Activated naive CD8-positive, alpha-beta T cell treated with anti-CD3 and anti-CD28 coated beads for 36 hours (primary cell): ENCODE measurements at regions not wholly inside any gene's neighbourhood (a gene's known extent, or its start where the extent isn't known, plus 50 kb on each side); places are given as distances from the start of the nearest gene placed in this dataset.
"Not testable (repeated sequence)": the region's sequence is repeated elsewhere in the genome, so short reads cannot be mapped to it uniquely, and the experiment has no call there.

Source experiments
- DNase-seq: peaks from one replicate; pipeline ENCODE4 v3.0.0; 2021
- H3K27ac Mint-ChIP-seq: one replicate; pipeline ENCODE4 v1.8.0; 2022; ENCODE audit warnings: mild to moderate bottlenecking, moderate library complexity, mixed read lengths
- H3K27me3 Mint-ChIP-seq: one replicate; pipeline ENCODE4 v1.8.0; 2022; ENCODE audit warnings: mild to moderate bottlenecking, mixed read lengths
- H3K36me3 Mint-ChIP-seq: one replicate; pipeline ENCODE4 v1.8.0; 2021; ENCODE audit warnings: mild to moderate bottlenecking, mixed read lengths
- H3K4me1 Mint-ChIP-seq: one replicate; pipeline ENCODE4 v1.8.0; 2021; ENCODE audit warnings: mixed read lengths
- H3K4me3 Mint-ChIP-seq: one replicate; pipeline ENCODE4 v1.8.0; 2022; ENCODE audit warnings: mild to moderate bottlenecking, moderate library complexity, mixed read lengths
- H3K9me3 Mint-ChIP-seq: one replicate; pipeline ENCODE4 v1.8.0; 2022; ENCODE audit warnings: mixed read lengths

DNA sequence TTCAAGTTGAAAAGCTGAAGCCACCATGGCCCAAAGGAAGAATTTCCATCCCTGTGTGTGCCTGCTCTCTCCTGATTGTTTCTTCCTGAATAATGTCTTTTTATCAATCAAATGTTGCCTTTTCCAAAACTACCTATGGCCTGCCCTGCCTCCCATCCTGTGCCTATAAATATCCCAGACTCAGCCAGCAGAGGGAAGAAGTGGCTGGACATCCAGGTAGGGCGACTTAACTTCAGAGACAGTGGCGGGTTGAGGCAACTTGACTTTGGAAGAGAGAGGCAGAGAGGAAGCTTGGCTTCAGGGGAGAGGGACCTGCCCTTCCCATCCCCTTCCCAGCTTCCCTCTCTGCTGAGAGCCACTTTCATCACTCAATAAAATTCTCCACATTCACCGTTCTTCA lies 133.0 kb downstream of the LCA5 start:
- Mint-ChIP-seq H3K36me3 (no peaks in the 10 kb centered on the region), H3K27ac (no peak overlapping the region), H3K4me1 (no peaks in the 10 kb centered on the region), H3K4me3 (no peak overlapping the region), H3K27me3 (no peaks in the 10 kb centered on the region), H3K9me3 (no peaks in the 10 kb centered on the region)
- no peak for DNase-seq

DNA sequence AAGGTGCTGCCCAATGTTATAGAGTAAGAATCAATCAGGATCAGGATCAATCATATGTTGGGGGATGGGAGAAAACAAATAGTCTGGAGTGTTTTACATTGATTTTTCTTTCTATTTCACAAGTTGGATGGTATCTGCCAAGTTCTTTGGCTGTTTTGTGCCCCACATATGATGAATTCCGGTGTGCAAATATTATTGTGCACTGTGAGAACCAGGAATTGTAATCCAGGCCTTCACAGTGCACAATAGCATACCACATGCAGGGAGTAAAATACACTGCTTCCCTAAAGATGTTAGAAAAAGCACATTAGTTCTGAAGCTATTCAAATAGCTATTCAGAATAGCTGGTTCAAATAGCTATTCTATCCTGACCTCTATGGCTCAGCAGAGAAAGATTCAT lies 133.7 kb downstream of the LCA5 start:
- Mint-ChIP-seq H3K9me3 (no peaks in the 10 kb centered on the region), H3K27me3 (no peaks in the 10 kb centered on the region), H3K27ac (no peak overlapping the region), H3K4me3 (no peak overlapping the region), H3K4me1 (no peaks in the 10 kb centered on the region), H3K36me3 (no peaks in the 10 kb centered on the region)
- DNase-seq: no peak

DNA sequence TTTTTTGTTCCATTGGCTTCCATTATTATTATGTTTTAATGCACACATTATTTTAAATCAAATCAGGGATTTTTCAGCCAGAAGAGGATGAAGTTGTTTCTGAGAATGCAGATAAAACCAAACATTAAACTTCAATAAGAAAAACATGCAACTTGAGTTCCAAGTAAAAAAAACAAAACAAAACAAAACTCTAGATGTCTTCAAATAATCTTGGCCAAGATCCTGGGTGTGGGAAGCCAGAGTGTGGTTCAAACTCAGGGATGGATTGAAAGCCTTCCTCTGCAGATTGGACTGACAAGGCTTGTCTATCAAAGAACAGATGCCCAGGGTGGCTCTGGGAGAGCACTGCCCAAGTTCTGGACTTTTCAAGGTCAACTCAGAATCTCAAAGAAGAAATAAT lies 134.1 kb downstream of the LCA5 start:
- no peaks in the 10 kb centered on the region for H3K9me3 Mint-ChIP-seq
- no peak for DNase-seq
- no peak overlapping the region for H3K4me3 Mint-ChIP-seq
- no peaks in the 10 kb centered on the region for H3K4me1 Mint-ChIP-seq
- H3K27me3 Mint-ChIP-seq: no peaks in the 10 kb centered on the region
- no peaks in the 10 kb centered on the region for H3K36me3 Mint-ChIP-seq
- no peak overlapping the region for H3K27ac Mint-ChIP-seq

DNA sequence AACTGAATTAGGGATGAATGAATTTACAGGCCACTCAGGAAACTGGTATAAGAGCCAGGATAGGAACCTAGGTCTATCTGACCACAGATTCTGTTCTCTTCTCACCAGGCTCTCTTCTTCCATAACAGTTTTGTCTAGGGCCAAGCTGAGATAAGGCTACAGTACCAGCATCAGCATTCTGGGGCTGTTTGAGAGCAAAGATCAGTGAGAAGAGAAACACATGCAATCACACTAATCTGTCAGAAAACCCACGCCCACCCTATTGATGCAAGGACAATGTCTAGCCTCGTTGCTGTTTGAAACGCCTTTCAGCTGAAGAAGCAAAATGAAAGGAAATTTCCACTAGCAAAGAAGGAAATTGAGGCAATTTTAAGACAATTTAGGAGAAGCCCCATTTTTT lies 137.7 kb downstream of the LCA5 start:
- Mint-ChIP-seq H3K27ac (no peak overlapping the region), H3K4me1 (no peaks in the 10 kb centered on the region), H3K4me3 (no peak overlapping the region), H3K36me3 (no peaks in the 10 kb centered on the region), H3K27me3 (no peaks in the 10 kb centered on the region), H3K9me3 (no peaks in the 10 kb centered on the region)
- no peak for DNase-seq

DNA sequence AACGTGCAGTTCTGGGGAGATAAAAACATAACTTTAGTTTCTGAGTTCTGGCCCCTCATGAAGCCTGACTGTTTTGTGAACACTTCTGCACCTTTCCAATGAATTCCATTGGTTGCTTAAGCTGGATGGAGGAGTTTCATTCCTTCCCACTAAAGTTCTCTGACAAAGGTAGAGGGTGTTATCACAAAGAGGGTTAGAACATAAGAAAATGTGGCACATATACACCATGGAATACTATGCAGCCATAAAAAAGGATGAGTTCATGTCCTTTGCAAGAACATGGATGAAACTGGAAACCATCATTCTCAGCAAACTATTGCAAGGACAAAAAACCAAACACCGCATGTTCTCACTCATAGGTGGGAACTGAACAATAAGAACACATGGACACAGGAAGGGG lies 138.6 kb downstream of the LCA5 start:
- not testable (repeated sequence) for H3K27ac Mint-ChIP-seq, H3K4me3 Mint-ChIP-seq, DNase-seq, H3K9me3 Mint-ChIP-seq, H3K4me1 Mint-ChIP-seq, H3K27me3 Mint-ChIP-seq, H3K36me3 Mint-ChIP-seq

DNA sequence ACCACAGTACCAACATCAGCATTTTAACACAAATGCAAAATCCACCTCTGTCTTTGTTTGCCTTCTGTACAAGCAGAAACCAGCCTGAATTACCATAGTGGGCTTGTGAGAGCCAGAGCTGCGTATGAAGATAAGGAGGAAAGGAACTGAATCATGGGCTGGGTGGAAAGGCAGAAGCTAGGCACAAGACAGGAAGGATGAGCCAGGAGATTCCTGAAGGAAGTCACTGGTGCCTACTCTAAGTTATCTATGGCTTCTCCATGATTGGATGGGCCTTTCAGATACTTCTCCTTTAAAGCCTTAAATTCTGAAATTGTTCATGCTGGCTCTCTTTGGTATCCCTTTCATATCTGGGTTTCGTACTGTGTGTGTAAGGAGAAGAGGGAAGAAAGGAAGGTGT lies 140.6 kb downstream of the LCA5 start:
- no peak overlapping the region for H3K27ac Mint-ChIP-seq
- peaks cover 2% of the 10 kb centered on the region for H3K36me3 Mint-ChIP-seq
- H3K4me1 Mint-ChIP-seq: no peaks in the 10 kb centered on the region

DNA sequence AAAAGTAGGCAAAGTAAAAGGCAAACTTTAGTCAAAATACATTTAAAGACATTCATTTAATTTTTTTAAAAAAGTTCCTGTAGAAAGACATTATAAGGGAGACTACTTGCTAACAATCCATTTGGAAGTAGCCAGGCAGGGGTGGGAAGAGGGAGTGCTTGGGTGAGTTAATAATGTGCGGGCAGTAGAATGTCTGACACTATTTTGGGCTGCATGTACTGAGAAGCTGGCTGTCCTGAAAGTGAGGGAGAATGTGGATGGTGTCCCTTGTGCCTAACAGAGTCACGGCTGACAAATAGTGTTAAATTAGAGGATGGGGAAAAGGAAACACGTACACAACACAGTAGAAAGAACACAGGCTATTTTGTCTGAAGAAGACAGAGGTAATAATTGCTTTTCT lies 142.5 kb downstream of the LCA5 start:
- no peak for DNase-seq
- Mint-ChIP-seq H3K27me3 (no peaks in the 10 kb centered on the region), H3K4me3 (no peak overlapping the region), H3K4me1 (no peaks in the 10 kb centered on the region), H3K27ac (no peak overlapping the region), H3K36me3 (peaks cover 2% of the 10 kb centered on the region), H3K9me3 (peaks cover 2% of the 10 kb centered on the region)

More for the DNA sequence above, 140.6 kb downstream of the LCA5 start:
- no peak for DNase-seq
- Mint-ChIP-seq H3K9me3 (peaks cover 2% of the 10 kb centered on the region), H3K4me3 (no peak overlapping the region), H3K27me3 (no peaks in the 10 kb centered on the region)

DNA sequence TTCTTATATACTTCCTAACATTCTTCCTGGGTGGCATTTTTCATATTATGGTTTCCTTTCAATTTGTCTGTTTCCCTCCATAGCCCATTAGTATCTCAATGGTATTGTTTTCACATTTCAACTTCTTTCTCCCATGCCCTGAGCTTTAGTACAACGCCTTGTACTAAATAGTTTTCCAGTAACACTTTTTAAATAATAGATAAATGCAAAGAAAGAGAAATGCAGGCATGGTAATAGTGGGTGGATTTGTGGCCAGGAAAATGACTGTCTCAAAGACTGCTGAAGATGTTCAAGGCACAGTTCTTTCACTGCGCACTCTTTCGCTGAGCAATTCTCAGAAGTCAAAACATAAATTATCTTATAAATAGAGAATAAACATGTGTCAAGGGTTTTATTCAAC lies 145.1 kb downstream of the LCA5 start:
- Mint-ChIP-seq H3K36me3 (peaks cover 2% of the 10 kb centered on the region), H3K27ac (no peak overlapping the region), H3K9me3 (peaks cover 2% of the 10 kb centered on the region), H3K4me3 (no peak overlapping the region), H3K4me1 (no peaks in the 10 kb centered on the region), H3K27me3 (no peaks in the 10 kb centered on the region)
- no peak for DNase-seq

DNA sequence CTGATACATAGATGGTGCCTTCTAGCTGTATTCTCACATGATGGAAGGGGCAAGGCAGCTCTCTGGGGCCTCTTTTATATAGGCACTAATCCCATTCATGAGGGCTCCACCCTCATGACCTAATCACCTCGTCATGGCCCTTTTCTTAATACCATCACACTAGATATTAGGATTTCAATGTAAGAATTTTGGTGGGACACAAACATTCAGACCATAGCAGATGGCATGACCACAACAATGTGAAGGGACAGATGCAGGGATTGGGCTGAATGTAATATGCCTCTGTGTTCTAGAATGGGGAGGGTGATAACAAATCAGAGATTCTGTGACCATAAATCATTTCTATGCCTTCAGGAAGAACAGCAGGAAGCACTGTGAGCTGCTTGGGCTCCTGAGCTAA lies 145.8 kb downstream of the LCA5 start:
- Mint-ChIP-seq H3K9me3 (peaks cover 2% of the 10 kb centered on the region), H3K27me3 (no peaks in the 10 kb centered on the region), H3K36me3 (peaks cover 2% of the 10 kb centered on the region), H3K4me3 (no peak overlapping the region), H3K27ac (no peak overlapping the region), H3K4me1 (no peaks in the 10 kb centered on the region)
- no peak for DNase-seq

DNA sequence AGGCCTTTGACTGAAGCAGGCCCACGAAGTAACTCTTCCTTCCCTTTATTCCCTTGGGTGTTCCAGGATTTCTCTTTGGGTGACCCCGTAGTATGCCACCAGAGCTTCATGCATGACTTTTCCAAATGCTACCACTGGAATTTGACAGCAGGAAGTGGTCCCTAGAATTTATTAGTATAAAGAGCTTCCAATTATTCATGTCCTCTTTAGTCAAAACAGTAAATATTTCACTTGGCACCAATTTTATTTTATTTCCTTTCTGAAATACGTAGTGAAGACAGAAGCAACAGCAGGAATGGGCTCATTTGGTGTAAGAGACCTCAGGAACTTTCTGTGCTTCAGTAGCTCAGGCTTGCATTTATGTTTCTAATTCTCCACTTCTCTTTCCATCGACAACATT lies 151.3 kb downstream of the LCA5 start:
- no peak overlapping the region for H3K27ac Mint-ChIP-seq
- no peaks in the 10 kb centered on the region for H3K36me3 Mint-ChIP-seq
- no peaks in the 10 kb centered on the region for H3K27me3 Mint-ChIP-seq
- H3K4me1 Mint-ChIP-seq: no peaks in the 10 kb centered on the region
- H3K9me3 Mint-ChIP-seq: no peaks in the 10 kb centered on the region
- no peak overlapping the region for H3K4me3 Mint-ChIP-seq
- no peak for DNase-seq

DNA sequence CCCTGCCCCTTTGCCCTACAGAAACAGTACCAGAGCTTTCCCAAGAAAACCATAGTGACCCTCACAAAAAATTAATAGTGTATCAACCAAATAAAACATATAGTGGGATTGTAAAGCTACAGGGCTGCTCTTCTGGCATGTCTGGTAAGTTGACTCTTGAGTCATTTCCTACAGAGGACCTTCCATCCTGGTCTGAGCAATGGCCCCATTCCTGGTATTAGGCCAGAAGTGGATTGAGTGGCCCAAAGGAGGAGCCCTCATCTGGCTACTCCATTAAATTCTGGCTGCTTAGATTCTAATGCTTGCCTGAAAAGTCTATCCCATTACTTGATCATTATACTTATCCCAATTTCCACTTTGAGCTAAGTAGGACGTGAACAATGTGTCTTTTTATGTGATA lies 150.9 kb upstream of the HMGN3 start:
- Mint-ChIP-seq H3K9me3 (no peaks in the 10 kb centered on the region), H3K4me1 (no peaks in the 10 kb centered on the region), H3K27ac (no peak overlapping the region), H3K4me3 (no peak overlapping the region), H3K27me3 (no peaks in the 10 kb centered on the region), H3K36me3 (no peaks in the 10 kb centered on the region)
- no peak for DNase-seq

DNA sequence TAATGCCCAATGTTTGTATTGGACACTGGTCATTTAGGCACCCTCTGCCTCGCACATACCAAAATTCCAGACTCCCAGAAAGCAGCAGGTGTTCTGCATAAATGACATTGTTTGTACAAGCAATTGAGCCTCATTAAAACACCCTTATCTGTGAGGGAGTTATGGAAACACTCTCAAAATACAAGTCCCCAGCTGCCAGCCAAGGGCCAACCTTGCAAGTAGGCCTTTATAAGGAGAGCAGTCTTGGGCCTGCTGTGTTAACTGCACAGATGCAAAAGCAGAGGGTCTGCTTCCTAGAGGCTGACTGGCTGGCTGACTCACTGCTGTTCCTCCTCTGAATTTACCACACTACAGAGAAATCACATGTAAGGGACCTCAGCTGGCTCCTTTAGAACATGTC lies 150.4 kb upstream of the HMGN3 start:
- Mint-ChIP-seq H3K36me3 (no peaks in the 10 kb centered on the region), H3K27ac (no peak overlapping the region), H3K27me3 (no peaks in the 10 kb centered on the region), H3K4me3 (no peak overlapping the region), H3K4me1 (no peaks in the 10 kb centered on the region), H3K9me3 (no peaks in the 10 kb centered on the region)
- no peak for DNase-seq

DNA sequence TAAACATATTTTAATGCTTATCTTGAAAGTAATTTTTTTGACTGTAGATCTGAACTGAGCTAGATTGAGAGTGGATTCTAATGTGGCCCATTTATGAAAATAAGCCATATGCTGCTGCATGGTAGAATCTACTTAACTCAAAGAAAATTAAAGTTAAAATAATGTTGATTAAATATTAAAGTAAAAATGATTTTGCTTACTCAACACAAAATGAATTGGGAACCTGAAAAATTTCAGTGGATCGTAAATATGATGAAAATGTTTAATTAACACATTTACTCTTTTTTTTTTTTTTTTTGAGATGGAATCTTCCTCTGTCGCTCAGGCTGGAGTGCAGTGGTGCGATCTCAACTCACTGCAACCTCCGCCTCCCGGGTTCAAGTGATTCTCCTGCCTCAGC lies 144.5 kb upstream of the HMGN3 start:
- Mint-ChIP-seq H3K9me3 (no peaks in the 10 kb centered on the region), H3K27ac (no peak overlapping the region), H3K36me3 (no peaks in the 10 kb centered on the region), H3K27me3 (peaks cover 4% of the 10 kb centered on the region), H3K4me3 (no peak overlapping the region), H3K4me1 (peaks cover 6% of the 10 kb centered on the region)
- no peak for DNase-seq

DNA sequence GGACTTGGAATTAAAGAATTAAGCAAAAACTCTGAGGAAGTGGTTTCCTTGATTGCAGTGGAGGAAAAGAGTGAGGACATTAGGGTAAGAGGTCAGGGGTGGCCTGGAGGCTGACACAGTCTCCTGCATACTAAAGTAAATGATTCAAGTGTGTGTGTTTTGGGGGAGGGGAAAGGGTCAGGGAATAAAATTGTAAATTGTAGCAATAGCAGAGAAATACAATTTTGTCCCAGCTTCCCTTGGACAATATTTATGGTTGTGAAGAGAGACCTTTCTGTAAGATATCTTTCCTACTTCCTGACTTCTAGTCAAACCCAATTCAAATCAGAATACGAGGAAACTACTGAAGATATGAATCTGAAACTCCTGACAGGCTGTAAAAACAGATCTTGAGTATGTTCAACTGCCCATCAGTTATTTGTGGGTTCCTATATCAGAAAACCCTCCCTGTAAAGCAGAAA lies 143.4 kb upstream of the HMGN3 start:
- peaks cover 9% of the 10 kb centered on the region for H3K27me3 Mint-ChIP-seq
- no peak overlapping the region for H3K4me3 Mint-ChIP-seq
- no peaks in the 10 kb centered on the region for H3K9me3 Mint-ChIP-seq
- DNase-seq: no peak
- no peaks in the 10 kb centered on the region for H3K36me3 Mint-ChIP-seq
- no peak overlapping the region for H3K27ac Mint-ChIP-seq
- H3K4me1 Mint-ChIP-seq: peaks cover 6% of the 10 kb centered on the region

DNA sequence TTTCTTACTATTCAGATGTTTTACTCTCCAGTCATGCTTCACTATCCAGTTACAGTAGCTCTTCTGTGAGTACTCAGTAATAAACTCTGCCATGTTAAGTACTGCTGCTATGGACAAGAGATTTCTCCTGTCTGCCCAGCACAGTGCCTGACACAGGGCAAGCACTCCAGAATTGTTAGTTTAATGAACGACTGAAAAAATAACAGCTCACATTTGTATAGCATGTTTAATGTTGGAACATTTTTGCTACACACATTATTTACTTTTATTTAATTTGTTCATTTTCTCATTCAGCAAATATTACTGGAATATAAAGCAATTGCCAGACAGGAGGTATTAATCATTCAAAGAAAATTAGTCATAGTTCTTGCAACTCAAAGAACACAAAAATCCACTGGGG lies 142.6 kb upstream of the HMGN3 start:
- DNase-seq: no peak
- Mint-ChIP-seq H3K27ac (no peak overlapping the region), H3K27me3 (peaks cover 14% of the 10 kb centered on the region), H3K9me3 (no peaks in the 10 kb centered on the region), H3K36me3 (no peaks in the 10 kb centered on the region), H3K4me3 (no peak overlapping the region), H3K4me1 (peaks cover 6% of the 10 kb centered on the region)

DNA sequence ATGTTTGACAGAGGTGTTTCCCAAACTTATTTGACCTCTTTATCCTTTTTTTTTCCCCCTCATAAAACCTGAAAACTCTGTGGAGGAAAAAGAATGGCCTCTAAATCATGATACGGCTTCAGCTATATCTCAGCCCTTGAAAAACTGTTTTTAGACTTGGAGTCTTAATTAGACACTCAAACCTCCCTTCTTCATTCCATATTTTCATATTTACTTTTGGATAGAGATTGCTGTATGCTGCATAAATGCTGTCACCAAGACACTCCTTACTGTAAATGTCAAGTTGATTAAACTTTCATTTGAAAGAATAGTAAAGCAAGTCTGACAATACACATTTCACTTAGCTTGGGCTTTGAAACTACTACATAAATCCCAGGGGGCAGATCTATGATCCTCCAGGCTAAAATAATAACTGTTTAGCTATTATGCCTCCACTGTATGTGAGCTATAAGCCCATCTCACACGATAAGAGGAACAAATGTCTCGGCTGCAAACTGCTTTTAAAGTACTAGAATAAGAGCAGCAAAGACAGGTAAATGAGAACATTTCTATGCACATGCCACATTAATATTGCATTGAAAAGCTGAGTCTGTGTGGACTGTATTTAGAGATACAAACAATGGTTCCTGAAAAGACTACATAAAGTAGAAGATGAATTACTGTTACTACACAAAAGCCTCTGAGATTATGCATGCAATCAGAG lies 141.3 kb upstream of the HMGN3 start:
- no peaks in the 10 kb centered on the region for H3K36me3 Mint-ChIP-seq
- H3K9me3 Mint-ChIP-seq: no peaks in the 10 kb centered on the region
- H3K4me1 Mint-ChIP-seq: peaks cover 6% of the 10 kb centered on the region

More for the DNA sequence above, 141.3 kb upstream of the HMGN3 start:
- Mint-ChIP-seq H3K4me3 (no peak overlapping the region), H3K27me3 (peaks cover 14% of the 10 kb centered on the region), H3K27ac (no peak overlapping the region)
- DNase-seq: no peak
